RWPE1 (cell line): ENCODE measurements at regions not wholly inside any gene's neighbourhood (a gene's known extent, or its start where the extent isn't known, plus 50 kb on each side); places are given as distances from the start of the nearest gene placed in this dataset.

Source experiments
- CTCF ChIA-PET: fragments of 350-600 bp; sonication (Branson Sonifier 250); formaldehyde crosslinking; extraction: SDS; loops from one replicate; lab custom pipeline; 2021; lab: Yijun Ruan, JAX
- POLR2A ChIA-PET: fragments of 400-600 bp; formaldehyde crosslinking; extraction: SDS; loops from one replicate; lab custom pipeline; 2020; ENCODE audit warnings: antibody characterized with exemption; ENCODE audit not compliant: low non-redundant PET; lab: Yijun Ruan, JAX
- DNase-seq: peaks from one replicate; pipeline ENCODE4 v3.0.0; 2012; ENCODE audit warnings: low spot score
- H3K27ac ChIP-seq: fragments of 450-650 bp; 2 replicates; pipeline ENCODE4 v1.5.1; 2017
- CTCF ChIP-seq: fragments of 450-650 bp; conservative IDR thresholded peaks from 2 replicates; pipeline ENCODE4 v1.5.1; 2017; ENCODE audit warnings: low read depth, mild to moderate bottlenecking

GRCh38 chr3:34296796-34297195, 498.4 kb downstream of the PDCD6IP start:
- H3K27ac ChIP-seq = no peak overlapping the region
- no peak for DNase-seq
- ChIA-PET CTCF (no interaction called here), POLR2A (no interaction called here)
- TF ChIP-seq CTCF = no peak

DNA sequence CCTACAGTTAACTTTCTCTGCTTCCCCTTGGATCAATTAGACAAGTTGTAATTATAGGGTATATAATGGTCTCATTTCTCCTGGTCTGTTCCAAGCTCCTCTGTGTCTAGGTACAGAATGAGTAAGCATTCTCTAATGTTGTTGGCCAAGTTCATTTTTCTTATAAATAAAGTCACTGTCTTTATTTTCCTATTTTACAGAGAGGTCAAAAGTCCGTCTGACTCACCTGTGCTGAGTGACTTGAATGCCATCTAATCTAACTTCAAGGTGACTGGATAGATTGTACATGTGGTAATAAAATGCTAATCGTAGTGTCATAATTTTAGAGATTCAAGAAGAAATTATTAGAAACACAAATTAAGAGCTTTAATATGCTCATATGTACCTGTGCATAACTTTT, 500.2 kb downstream of the PDCD6IP start:
- TF ChIP-seq CTCF = no peak
- no peak for DNase-seq
- ChIA-PET CTCF (interaction anchor here (0.8 kb wide), 1 partner anchor 20 kb away, joined by 4 read pairs; no protein-coding TSS in a partner anchor), POLR2A (no interaction called here)
- H3K27ac ChIP-seq = no peak overlapping the region

DNA sequence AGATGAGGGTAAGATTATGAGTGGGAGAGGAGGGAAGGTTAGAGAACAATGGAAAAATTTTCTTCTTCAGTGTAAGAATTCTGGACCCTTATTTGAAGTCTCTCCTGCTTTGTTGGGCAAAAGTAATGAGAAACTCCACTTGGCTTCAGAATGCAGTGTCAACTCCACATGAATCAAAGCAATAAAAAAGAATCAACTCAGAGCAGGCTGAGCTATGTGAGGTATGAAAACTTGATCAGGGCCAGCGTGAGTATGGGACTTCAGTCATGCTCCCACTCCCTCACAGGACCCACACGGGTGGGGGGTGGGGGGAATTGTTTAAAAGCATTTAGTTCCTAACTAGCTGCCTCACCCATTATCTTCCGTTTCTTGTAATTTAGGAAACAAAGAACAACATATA, 502.2 kb downstream of the PDCD6IP start:
- ChIA-PET POLR2A (no interaction called here), CTCF (no interaction called here)
- no peak for DNase-seq
- TF ChIP-seq CTCF = no peak
- H3K27ac ChIP-seq = no peak overlapping the region

GRCh38 chr3:34301313-34301712, 502.9 kb downstream of the PDCD6IP start:
- H3K27ac ChIP-seq = no peak overlapping the region
- ChIA-PET POLR2A (no interaction called here), CTCF (no interaction called here)
- TF ChIP-seq CTCF = no peak
- no peak for DNase-seq

DNA sequence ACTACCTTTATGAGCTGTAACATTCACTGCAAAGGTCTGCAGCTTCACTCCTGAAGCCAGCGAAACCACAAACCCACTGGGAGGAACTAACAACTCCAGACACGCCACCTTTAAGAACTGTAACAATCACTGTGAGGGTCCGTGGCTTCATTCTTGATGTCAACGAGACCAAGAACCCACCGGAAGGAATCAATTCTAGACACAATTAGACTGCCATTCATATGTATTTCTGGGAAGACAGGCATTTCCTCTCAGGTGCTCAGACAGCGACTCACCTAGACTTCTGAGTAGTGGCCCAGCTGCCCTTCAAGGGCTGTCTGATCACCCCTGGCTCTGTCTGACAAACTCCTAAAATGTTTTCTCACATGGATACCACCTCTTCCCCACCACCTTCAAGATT, 506.8 kb downstream of the PDCD6IP start:
- TF ChIP-seq CTCF = no peak
- CTCF ChIA-PET = no interaction called here

DNA sequence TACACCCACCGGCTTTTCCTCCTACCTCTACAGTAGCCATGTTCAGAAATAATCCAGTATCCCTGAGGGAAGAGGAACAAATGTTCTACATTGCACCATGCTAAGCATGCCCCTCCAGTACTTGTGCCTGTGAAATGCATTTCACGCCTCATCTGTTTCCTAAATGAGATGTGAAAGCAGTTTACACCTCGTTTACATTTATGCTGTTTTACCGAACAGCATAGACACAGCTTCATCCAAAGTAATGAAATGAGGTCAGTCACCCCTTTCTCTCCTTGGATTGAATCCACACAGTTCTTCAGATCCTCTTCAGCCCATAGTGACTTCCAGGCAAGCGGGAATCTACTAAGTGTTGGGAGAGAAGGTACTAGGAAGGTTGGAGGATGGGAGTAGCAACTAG, 514.3 kb downstream of the PDCD6IP start:
- CTCF ChIA-PET = no interaction called here
- DNase-seq = no peak
- no peak overlapping the region for H3K27ac ChIP-seq
- TF ChIP-seq CTCF = no peak
- POLR2A ChIA-PET = no interaction called here

More for the DNA sequence above, 506.8 kb downstream of the PDCD6IP start:
- POLR2A ChIA-PET = no interaction called here
- H3K27ac ChIP-seq = no peak overlapping the region; the same call in 1 of the 2 replicates
- peak; percentile 13 for DNase-seq

DNA sequence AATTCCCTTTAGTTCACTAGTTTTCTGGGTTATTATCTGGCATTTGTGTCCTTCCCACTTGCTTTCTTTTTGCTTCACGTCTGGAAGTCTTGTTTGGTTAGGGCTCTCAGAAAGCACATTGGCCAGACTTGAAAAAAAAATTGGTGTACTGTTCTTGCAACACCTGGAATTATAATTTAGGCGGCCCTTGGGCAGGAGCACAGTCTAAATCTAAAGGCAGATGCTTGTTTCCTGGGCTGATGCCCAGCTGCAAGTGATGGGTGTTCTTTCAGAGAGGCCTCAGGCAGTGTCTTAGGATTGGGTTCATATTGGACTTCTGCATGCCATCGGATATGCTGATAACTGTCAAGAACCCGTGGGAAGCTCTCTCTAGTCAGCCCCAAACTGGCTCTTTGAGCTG, 521.5 kb downstream of the PDCD6IP start:
- CTCF ChIA-PET = no interaction called here
- no peak overlapping the region for H3K27ac ChIP-seq
- DNase-seq = no peak
- POLR2A ChIA-PET = no interaction called here
- no peak for TF ChIP-seq CTCF
